ENCODE measurements at regions not wholly inside any gene's neighbourhood (a gene's known extent, or its start where the extent isn't known, plus 50 kb on each side); places are given as distances from the start of the nearest gene placed in this dataset.

DNA sequence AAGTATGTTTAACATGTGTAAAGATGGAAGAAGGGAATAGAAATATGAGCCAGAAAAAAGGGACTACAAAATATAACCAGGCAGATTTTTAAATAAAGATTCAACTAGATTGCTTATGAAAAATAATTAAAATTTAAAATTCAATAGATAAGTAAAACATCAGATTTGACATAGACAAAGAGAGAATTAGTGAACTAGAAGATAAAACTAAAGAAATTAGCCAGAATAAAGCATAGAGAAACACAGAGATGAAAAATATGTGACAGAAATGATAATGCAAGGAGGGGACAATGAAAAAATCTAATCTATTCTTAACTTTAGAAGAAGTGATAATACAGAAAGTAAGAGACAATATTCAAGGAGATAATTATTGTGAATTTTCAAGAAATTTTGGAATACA lies 222.6 kb upstream of the PMFBP1 start:
- TF ChIP-seq POLR2AphosphoS5 (IDR thresholded peaks at IDR 0.05) (no peak), EP300 (IDR thresholded peaks at IDR 0.05) (no peak)
- TF ChIP-seq, protein P1, sequence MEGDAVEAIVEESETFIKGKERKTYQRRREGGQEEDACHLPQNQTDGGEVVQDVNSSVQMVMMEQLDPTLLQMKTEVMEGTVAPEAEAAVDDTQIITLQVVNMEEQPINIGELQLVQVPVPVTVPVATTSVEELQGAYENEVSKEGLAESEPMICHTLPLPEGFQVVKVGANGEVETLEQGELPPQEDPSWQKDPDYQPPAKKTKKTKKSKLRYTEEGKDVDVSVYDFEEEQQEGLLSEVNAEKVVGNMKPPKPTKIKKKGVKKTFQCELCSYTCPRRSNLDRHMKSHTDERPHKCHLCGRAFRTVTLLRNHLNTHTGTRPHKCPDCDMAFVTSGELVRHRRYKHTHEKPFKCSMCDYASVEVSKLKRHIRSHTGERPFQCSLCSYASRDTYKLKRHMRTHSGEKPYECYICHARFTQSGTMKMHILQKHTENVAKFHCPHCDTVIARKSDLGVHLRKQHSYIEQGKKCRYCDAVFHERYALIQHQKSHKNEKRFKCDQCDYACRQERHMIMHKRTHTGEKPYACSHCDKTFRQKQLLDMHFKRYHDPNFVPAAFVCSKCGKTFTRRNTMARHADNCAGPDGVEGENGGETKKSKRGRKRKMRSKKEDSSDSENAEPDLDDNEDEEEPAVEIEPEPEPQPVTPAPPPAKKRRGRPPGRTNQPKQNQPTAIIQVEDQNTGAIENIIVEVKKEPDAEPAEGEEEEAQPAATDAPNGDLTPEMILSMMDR (IDR thresholded peaks at IDR 0.05) = no peak

Data from upper lobe of left lung (tissue), 4 donors.